ENCODE measurements at regions not wholly inside any gene's neighbourhood (a gene's known extent, or its start where the extent isn't known, plus 50 kb on each side); places are given as distances from the start of the nearest gene placed in this dataset.

DNA sequence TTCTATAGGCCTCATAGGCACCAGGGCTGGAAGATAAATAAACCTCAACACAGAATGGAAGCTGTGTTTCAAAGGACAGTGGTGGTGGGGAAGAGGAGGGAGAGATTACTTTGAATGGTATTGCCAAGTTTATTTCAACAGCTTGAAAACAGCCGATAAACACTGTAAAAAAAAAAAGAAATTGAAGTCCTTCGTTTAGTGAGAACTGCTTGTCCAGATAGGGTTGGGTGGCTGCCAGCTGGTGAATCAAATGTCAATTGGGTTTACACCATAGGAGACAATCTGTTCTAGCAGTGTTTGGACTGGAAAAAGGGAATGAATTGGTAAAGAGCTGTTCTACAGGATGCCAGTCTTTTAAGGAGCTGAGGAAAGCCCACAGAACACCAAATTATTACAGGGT, 254.8 kb downstream of the PHF14 start:
- no TSS peak for BruUV-seq (replicated peaks)
- Histone ChIP-seq H4K20me1 (replicated peaks; ENCODE audit: control insufficient read depth, insufficient read depth, low read length) (no peaks in the 10 kb centered on the region), H3K36me3 (ENCODE audit: control insufficient read depth, insufficient read depth, low read length) (no peaks in the 10 kb centered on the region), H2AFZ (ENCODE audit: low read depth, low read length) (no peak overlapping the region), H3K4me1 (replicated peaks in 1 of 2; ENCODE audit: control insufficient read depth in 2 of 2, insufficient read depth in 2 of 2, low read length in 2 of 2) (no peaks in the 10 kb centered on the region), H3K4me3 (no peak overlapping the region), H3K27me3 (ENCODE audit: control insufficient read depth in 2 of 2, insufficient read depth in 2 of 2, low read length in 2 of 2) (no peaks in the 10 kb centered on the region), H3K9me1 (ENCODE audit: control insufficient read depth, insufficient read depth, low read length) (no peaks in the 10 kb centered on the region), H3K79me2 (ENCODE audit: control insufficient read depth, insufficient read depth, low read length) (no peaks in the 10 kb centered on the region), H3K27ac (ENCODE audit: extremely low read depth, low read depth, low read length) (no peak overlapping the region), H3K9ac (ENCODE audit: insufficient read depth in 1 of 2, low read depth in 2 of 2, low read length in 2 of 2) (no peak overlapping the region), H3K4me2 (ENCODE audit: insufficient read depth, low read length) (no peak overlapping the region), H3K9me3 (replicated peaks; ENCODE audit: control insufficient read depth, insufficient read depth, low read depth, low read length) (no peaks in the 10 kb centered on the region)
- TF ChIP-seq JUND (IDR thresholded peaks at IDR 0.05; ENCODE audit: borderline replicate concordance, low read depth, low read length) (no peak), JUND (tag; IDR thresholded peaks at IDR 0.05; ENCODE audit: borderline replicate concordance, low read depth, low read length) (no peak), HMBOX1 (IDR thresholded peaks at IDR 0.05) (no peak), CTBP1 (IDR thresholded peaks at IDR 0.05; ENCODE audit: borderline replicate concordance) (no peak), ZNF561 (CRISPR knock-in tag; conservative IDR thresholded peaks at IDR 0.05) (no peak), EGR1 (conservative IDR thresholded peaks at IDR 0.05) (no peak), ZNF780A (CRISPR knock-in tag; IDR thresholded peaks at IDR 0.05) (no peak), ZKSCAN3 (CRISPR knock-in tag; IDR thresholded peaks at IDR 0.05) (no peak), HDGF (IDR thresholded peaks at IDR 0.05) (no peak), ZNF655 (CRISPR knock-in tag; IDR thresholded peaks at IDR 0.05) (no peak), PHF8 (IDR thresholded peaks at IDR 0.05; ENCODE audit: borderline replicate concordance, low read length) (no peak), ZBTB8A (IDR thresholded peaks at IDR 0.05; ENCODE audit: partially characterized antibody) (no peak), HEY1 (CRISPR knock-in tag; IDR thresholded peaks at IDR 0.05; ENCODE audit: borderline replicate concordance) (no peak), ZNF316 (IDR thresholded peaks at IDR 0.05) (no peak), NR2F6 (CRISPR knock-in tag; IDR thresholded peaks at IDR 0.05) (no peak), MCM3 (IDR thresholded peaks at IDR 0.05) (no peak), BRD4 (IDR thresholded peaks at IDR 0.05) (no peak), HMGN3 (IDR thresholded peaks at IDR 0.05; ENCODE audit: borderline replicate concordance, extremely low read depth, insufficient read length, low read depth, low read length) (no peak), FOXO4 (CRISPR knock-in tag; IDR thresholded peaks at IDR 0.05) (no peak)
- TF ChIP-seq, protein P1, sequence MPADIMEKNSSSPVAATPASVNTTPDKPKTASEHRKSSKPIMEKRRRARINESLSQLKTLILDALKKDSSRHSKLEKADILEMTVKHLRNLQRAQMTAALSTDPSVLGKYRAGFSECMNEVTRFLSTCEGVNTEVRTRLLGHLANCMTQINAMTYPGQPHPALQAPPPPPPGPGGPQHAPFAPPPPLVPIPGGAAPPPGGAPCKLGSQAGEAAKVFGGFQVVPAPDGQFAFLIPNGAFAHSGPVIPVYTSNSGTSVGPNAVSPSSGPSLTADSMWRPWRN (IDR thresholded peaks at IDR 0.05; ENCODE audit: low read depth): no peak
- ChIA-PET CTCF (ENCODE audit: low intra/inter-chr PET ratio) (no interaction called here), POLR2A (no interaction called here)
- ATAC-seq: no peak
- intact Hi-C loops (cut with micrococcal nuclease): no loop called here
- DNase-seq (ENCODE audit: extremely low read depth in 1 of 4, low spot score in 3 of 4): peak in 1 of 4 experiments; percentile 3
- 0% methylated on average over 2 of the region's 2 CpGs for WGBS (ENCODE audit: insufficient coverage, low coverage, missing lambda C conversion rate)
- in situ Hi-C loops (cut with MboI): no loop called here
- FAIRE-seq: no peak
